Erythroblast (primary cell): ENCODE measurements at regions not wholly inside any gene's neighbourhood (a gene's known extent, or its start where the extent isn't known, plus 50 kb on each side); places are given as distances from the start of the nearest gene placed in this dataset.

ENCODE experiments used
- GATA1 ChIP-seq: IDR thresholded peaks from 2 replicates; pipeline ENCODE4 v1.6.1; 2011; ENCODE audit warnings: low read depth, mild to moderate bottlenecking, control low read depth, low read length, moderate library complexity
- POLR2A ChIP-seq: IDR thresholded peaks from 2 replicates; pipeline ENCODE4 v1.6.1; 2011; ENCODE audit warnings: mild to moderate bottlenecking, low read length

- TF ChIP-seq POLR2A (no peak), GATA1 (no peak)
Observed at GRCh38 chr21:25507522-25507921, 99.8 kb downstream of the MRPL39 start.
